B cell (primary cell): ENCODE measurements at regions not wholly inside any gene's neighbourhood (a gene's known extent, or its start where the extent isn't known, plus 50 kb on each side); places are given as distances from the start of the nearest gene placed in this dataset.
"Not testable (repeated sequence)": the region's sequence is repeated elsewhere in the genome, so short reads cannot be mapped to it uniquely, and the experiment has no call there.

Source experiments
- ATAC-seq: fragments of 200-7000 bp; cut with Tn5 transposase; one replicate; pipeline ENCODE4 v1.10.0; 2021; ENCODE audit warnings: low read depth, mild to moderate bottlenecking, moderate number of reproducible peaks, moderate library complexity
- CTCF ChIA-PET: fragments of 350-600 bp; sonication (Branson Sonifier 250); formaldehyde crosslinking; loops from one replicate; lab custom pipeline; 2021; ENCODE audit warnings: antibody characterized with exemption, inconsistent platforms; lab: Charles Lee
- POLR2A ChIA-PET: fragments of 350-600 bp; sonication (Branson Sonifier 250); formaldehyde crosslinking; loops from one replicate; lab custom pipeline; 2021; ENCODE audit warnings: antibody characterized with exemption; lab: Charles Lee
- DNase-seq: peaks from one replicate; pipeline ENCODE4 v3.0.0; 2013
- H2AFZ ChIP-seq: 2 replicates; pipeline ENCODE4 v1.6.1; 2012; ENCODE audit warnings: mild to moderate bottlenecking, low read depth, low read length; ENCODE audit not compliant: insufficient read depth, poor library complexity, severe bottlenecking
- H3K27ac ChIP-seq, 2 donors: 1 replicate in 1 of 2; 2 replicates in 1 of 2; pipeline ENCODE4 v1.5.1; 2012 to 2013; ENCODE audit warnings: low read length in 2 of 2, mild to moderate bottlenecking in 2 of 2, moderate library complexity in 1 of 2
- H3K27me3 ChIP-seq, 4 experiments: fragments of 200-600 bp in 1 of 4; sonication (generic) in 1 of 4; replicated peaks in 1 of 4; 1 replicate in 2 of 4; 2 replicates in 2 of 4; pipeline versions ENCODE4 v1.6.1 to v1.7.0; 2013 to 2016; ENCODE audit warnings: low read length in 3 of 4, mild to moderate bottlenecking in 2 of 4, mixed read lengths in 1 of 4, moderate library complexity in 1 of 4; ENCODE audit not compliant: insufficient read depth in 4 of 4, control insufficient read depth in 3 of 4; ENCODE audit errors: control extremely low read depth in 1 of 4
- H3K36me3 ChIP-seq, 2 experiments: replicated peaks in 1 of 2; 1 replicate in 1 of 2; 2 replicates in 1 of 2; pipeline versions ENCODE4 v1.6.1 to v1.7.1; 2013; ENCODE audit warnings: low read length in 1 of 2; ENCODE audit not compliant: insufficient read depth in 2 of 2, control insufficient read depth in 1 of 2; ENCODE audit errors: control extremely low read depth in 1 of 2, extremely low read depth in 1 of 2
- H3K4me1 ChIP-seq, 2 donors: fragments of 200-600 bp in 1 of 2; sonication (generic) in 1 of 2; 1 replicate in 1 of 2; 2 replicates in 1 of 2; pipeline versions ENCODE4 v1.5.1 to v1.6.1; 2013 to 2017; ENCODE audit warnings: low read length in 2 of 2; ENCODE audit not compliant: control insufficient read depth in 2 of 2, insufficient read depth in 2 of 2
- H3K4me2 ChIP-seq: replicated peaks from 2 replicates; pipeline ENCODE3; 2012; ENCODE audit warnings: mild to moderate bottlenecking, low read depth, low read length; ENCODE audit not compliant: poor library complexity, severe bottlenecking
- H3K4me3 ChIP-seq, 5 experiments: fragments of 200-600 bp in 1 of 5; sonication (generic) in 1 of 5; 1 replicate in 3 of 5; 2 replicates in 2 of 5; pipeline versions ENCODE4 v1.5.1 to v1.7.0; 2011 to 2016; ENCODE audit warnings: low read length in 4 of 5, mild to moderate bottlenecking in 4 of 5, low read depth in 2 of 5, control low read depth in 1 of 5, moderate library complexity in 1 of 5; ENCODE audit not compliant: insufficient read depth in 1 of 5; ENCODE audit errors: control extremely low read depth in 1 of 5, extremely low read depth in 1 of 5
- H3K79me2 ChIP-seq: fragments of 200-600 bp; sonication (generic); one replicate; pipeline ENCODE4 v1.6.0; 2016; ENCODE audit warnings: low read length; ENCODE audit not compliant: control insufficient read depth, insufficient read depth
- H3K9ac ChIP-seq: fragments of 200-600 bp; sonication (generic); 2 replicates; pipeline ENCODE4 v1.6.1; 2017; ENCODE audit warnings: mild to moderate bottlenecking, low read length, moderate library complexity
- H3K9me3 ChIP-seq, 3 donors: one replicate each; pipeline versions ENCODE4 v1.6.1 to v1.7.1; 2013; ENCODE audit warnings: low read length in 2 of 3; ENCODE audit not compliant: control insufficient read depth in 2 of 3, insufficient read depth in 1 of 3; ENCODE audit errors: control extremely low read depth in 1 of 3
- H4K20me1 ChIP-seq: 2 replicates; pipeline ENCODE4 v1.6.0; 2012; ENCODE audit warnings: mild to moderate bottlenecking, low read length; ENCODE audit not compliant: insufficient read depth, control insufficient read depth, poor library complexity, severe bottlenecking
- H3K27ac Mint-ChIP-seq: one replicate; pipeline ENCODE4 v1.8.0; 2021; ENCODE audit warnings: mixed read lengths
- H3K27me3 Mint-ChIP-seq: one replicate; pipeline ENCODE4 v1.8.0; 2021; ENCODE audit warnings: mixed read lengths
- H3K4me1 Mint-ChIP-seq: one replicate; pipeline ENCODE4 v1.8.0; 2021; ENCODE audit warnings: mixed read lengths
- H3K4me3 Mint-ChIP-seq: one replicate; pipeline ENCODE4 v1.8.0; 2021; ENCODE audit warnings: mixed read lengths
- H3K9me3 Mint-ChIP-seq: one replicate; pipeline ENCODE4 v1.8.0; 2022; ENCODE audit warnings: mixed read lengths; ENCODE audit not compliant: insufficient read depth
- EZH2 ChIP-seq: IDR thresholded peaks from 2 replicates; pipeline ENCODE4 v1.6.1; 2012; ENCODE audit warnings: borderline replicate concordance, low read depth, mild to moderate bottlenecking, moderate library complexity, low read length; ENCODE audit not compliant: insufficient read depth, poor library complexity, severe bottlenecking
- WGBS: methylation state at CpG from one replicate; pipeline ENCODE4 v1.1.5; 2013; ENCODE audit warnings: missing lambda C conversion rate; ENCODE audit not compliant: insufficient coverage; 5-methylcytosine and 5-hydroxymethylcytosine counted together
- intact Hi-C: fragments of 100-400 bp; cut with micrococcal nuclease; formaldehyde crosslinking; loops from one replicate; pipeline ENCODE4 v1.10.0; 2022

DNA sequence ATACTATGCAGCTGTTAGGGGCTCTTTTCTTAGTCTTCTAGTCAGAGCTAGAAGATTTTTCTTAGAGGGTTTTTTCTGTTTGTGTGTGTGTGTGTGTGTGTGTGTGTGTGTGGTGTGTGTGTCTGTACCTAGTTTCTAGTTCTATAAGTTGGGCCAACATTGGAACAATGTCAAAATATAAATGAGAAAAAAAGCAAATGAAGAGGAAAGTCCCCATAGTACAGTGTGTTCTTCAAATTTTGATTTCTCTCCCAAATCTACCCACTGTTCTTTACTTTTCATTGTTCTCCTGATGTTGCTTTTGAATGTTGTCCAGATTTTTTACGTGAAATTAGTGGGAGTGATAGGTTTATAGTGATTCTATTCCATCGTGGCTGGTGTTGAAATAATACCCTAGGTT lies 2153.4 kb upstream of the RAG2 start:
- no peaks in the 10 kb centered on the region for H3K36me3 ChIP-seq
- H3K4me3 ChIP-seq: no peak overlapping the region
- H2AFZ ChIP-seq: no peak overlapping the region
- DNase-seq (no peak), ATAC-seq (no peak)
- no peak overlapping the region for H3K4me2 ChIP-seq
- no peaks in the 10 kb centered on the region for H3K27me3 ChIP-seq
- no CpG with 5 or more reads among the region's 2 CpGs for WGBS
- no peak overlapping the region for H3K27ac ChIP-seq
- no peaks in the 10 kb centered on the region for H4K20me1 ChIP-seq
- H3K79me2 ChIP-seq: no peaks in the 10 kb centered on the region
- no peak overlapping the region for H3K4me3 Mint-ChIP-seq
- H3K4me1 Mint-ChIP-seq: no peaks in the 10 kb centered on the region
- CTCF ChIA-PET: no interaction called here
- no peak overlapping the region for H3K27ac Mint-ChIP-seq
- no peaks in the 10 kb centered on the region for H3K27me3 Mint-ChIP-seq
- H3K9me3 ChIP-seq: peaks cover 0 to 5% (median 1%) of the 10 kb centered on the region in 3 donors
- POLR2A ChIA-PET: no interaction called here
- H3K4me1 ChIP-seq: no peaks in the 10 kb centered on the region
- intact Hi-C loops: no loop called here
- no peaks in the 10 kb centered on the region for H3K9me3 Mint-ChIP-seq
- TF ChIP-seq EZH2: no peak
- H3K9ac ChIP-seq: no peak overlapping the region

DNA sequence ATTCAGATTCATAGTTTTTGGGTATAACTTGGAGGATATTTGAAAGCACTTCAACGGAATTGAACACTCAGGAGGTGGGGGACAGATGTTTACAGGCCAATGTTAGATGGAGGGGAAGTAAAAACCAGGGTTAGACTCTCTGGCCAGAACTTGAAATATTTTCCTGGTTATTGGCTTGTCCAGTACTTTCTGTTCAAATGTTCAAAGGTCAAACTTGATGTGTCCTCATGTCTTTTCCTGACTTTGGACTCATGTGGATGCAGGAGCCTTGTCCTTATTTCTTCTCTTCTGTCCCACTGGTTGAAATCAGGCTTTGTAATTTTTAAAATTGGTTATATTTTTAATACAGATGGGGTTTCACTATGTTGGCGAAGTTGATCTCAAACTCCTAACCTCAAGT lies 2148.5 kb upstream of the RAG2 start:
- H3K9me3 ChIP-seq, H3K27ac ChIP-seq, H3K4me2 ChIP-seq, CTCF ChIA-PET, H3K27ac Mint-ChIP-seq, H3K4me3 ChIP-seq, DNase-seq, H3K27me3 Mint-ChIP-seq, H4K20me1 ChIP-seq, ATAC-seq, intact Hi-C loops, H2AFZ ChIP-seq, H3K9me3 Mint-ChIP-seq, H3K36me3 ChIP-seq, H3K9ac ChIP-seq, H3K4me1 ChIP-seq, H3K27me3 ChIP-seq, H3K4me1 Mint-ChIP-seq, POLR2A ChIA-PET, H3K79me2 ChIP-seq, H3K4me3 Mint-ChIP-seq: not testable (repeated sequence)
- no CpG with 5 or more reads among the region's 2 CpGs for WGBS
